HEK293 (cell line): ENCODE measurements at regions not wholly inside any gene's neighbourhood (a gene's known extent, or its start where the extent isn't known, plus 50 kb on each side); places are given as distances from the start of the nearest gene placed in this dataset.
"Not testable (repeated sequence)": the region's sequence is repeated elsewhere in the genome, so short reads cannot be mapped to it uniquely, and the experiment has no call there.

Experiments used
- CTCF ChIP-seq: fragments of 450-650 bp; formaldehyde crosslinking; IDR thresholded peaks from 2 replicates; pipeline ENCODE4 v1.5.1; 2016; ENCODE audit warnings: missing biosample characterization, missing genetic modification characterization
- HOXA7 ChIP-seq: sonication (generic); formaldehyde crosslinking; IDR thresholded peaks from 2 replicates; pipeline ENCODE4 v1.8.1; 2022; ENCODE audit warnings: missing genetic modification reagents, borderline replicate concordance
- SETDB1 ChIP-seq: IDR thresholded peaks from one replicate; pipeline ENCODE4 v1.6.1; 2017; ENCODE audit warnings: mild to moderate bottlenecking, low read length, moderate library complexity, mixed read lengths; ENCODE audit not compliant: insufficient read length
- ZBTB1 ChIP-seq: fragments of 450-650 bp; formaldehyde crosslinking; IDR thresholded peaks from 2 replicates; pipeline ENCODE4 v1.5.1; 2016; ENCODE audit warnings: missing biosample characterization, missing genetic modification characterization
- ZBTB8A ChIP-seq: fragments of 450-650 bp; formaldehyde crosslinking; IDR thresholded peaks from 2 replicates; pipeline ENCODE4 v1.5.1; 2016; ENCODE audit warnings: missing biosample characterization, missing genetic modification characterization
- ZNF202 ChIP-seq: fragments of 450-650 bp; formaldehyde crosslinking; IDR thresholded peaks from 2 replicates; pipeline ENCODE4 v1.5.1; 2016; ENCODE audit warnings: missing biosample characterization, missing genetic modification characterization, borderline replicate concordance
- ZNF660 ChIP-seq: fragments of 450-650 bp; IDR thresholded peaks from 2 replicates; pipeline ENCODE4 v1.5.1; 2018; ENCODE audit warnings: missing biosample characterization, mild to moderate bottlenecking, missing genetic modification characterization

- not testable (repeated sequence) for TF ChIP-seq ZNF202; ZBTB8A (tag by site-specific recombination); HOXA7 (CRISPR knock-in tag); ZNF660 (tag by site-specific recombination); SETDB1; ZBTB1 (tag by site-specific recombination); CTCF
Measured at GRCh38 chr3:190176106-190176505, 55.4 kb upstream of the P3H2 start.
